Mesothelial cell of epicardium (in vitro differentiated cells): ENCODE measurements at regions not wholly inside any gene's neighbourhood (a gene's known extent, or its start where the extent isn't known, plus 50 kb on each side); places are given as distances from the start of the nearest gene placed in this dataset.

ENCODE experiments used
- DNase-seq, 2 experiments: peaks; one replicate each; pipeline ENCODE4 v3.0.0; 2021; ENCODE audit warnings: low spot score in 2 of 2; ENCODE audit not compliant: unreplicated experiment in 2 of 2
- H3K27ac Mint-ChIP-seq: 2 replicates; pipeline ENCODE4 v1.8.0; 2021; ENCODE audit warnings: mixed read lengths
- H3K27me3 Mint-ChIP-seq: 2 replicates; pipeline ENCODE4 v1.8.0; 2021; ENCODE audit warnings: low read depth, mixed read lengths
- H3K36me3 Mint-ChIP-seq: 2 replicates; pipeline ENCODE4 v1.8.0; 2021; ENCODE audit warnings: mixed read lengths
- H3K4me1 Mint-ChIP-seq: 2 replicates; pipeline ENCODE4 v1.8.0; 2021; ENCODE audit warnings: mixed read lengths
- H3K4me3 Mint-ChIP-seq: 2 replicates; pipeline ENCODE4 v1.8.0; 2021; ENCODE audit warnings: mild to moderate bottlenecking, moderate library complexity, mixed read lengths
- H3K9me3 Mint-ChIP-seq: 2 replicates; pipeline ENCODE4 v1.8.0; 2021; ENCODE audit warnings: mixed read lengths
- CTCF ChIP-seq: fragments of 200-600 bp; sonication (generic); IDR thresholded peaks from one replicate; pipeline ENCODE4 v1.5.0; 2021; ENCODE audit warnings: antibody characterized with exemption; ENCODE audit not compliant: unreplicated experiment

- Mint-ChIP-seq H3K36me3 (no peaks in the 10 kb centered on the region), H3K9me3 (peaks cover 4% of the 10 kb centered on the region)
- DNase-seq = peak in 1 of 2 experiments; percentile 4
These were observed 563.0 kb downstream of the TCERG1L start for GRCh38 chr10:130748409-130749057.

GRCh38 chr10:130749911-130750310 is 561.6 kb downstream of the TCERG1L start:
- TF ChIP-seq CTCF = no peak
- Mint-ChIP-seq H3K36me3 (no peaks in the 10 kb centered on the region), H3K9me3 (peaks cover 8% of the 10 kb centered on the region), H3K27ac (no peak overlapping the region), H3K4me3 (no peak overlapping the region), H3K27me3 (no peaks in the 10 kb centered on the region), H3K4me1 (peaks cover 16% of the 10 kb centered on the region)
- peak in 1 of 2 experiments; percentile 2 for DNase-seq

More at GRCh38 chr10:130748409-130749057, 563.0 kb downstream of the TCERG1L start:
- Mint-ChIP-seq H3K4me3 (no peak overlapping the region), H3K27me3 (peaks cover 7% of the 10 kb centered on the region), H3K4me1 (peaks cover 16% of the 10 kb centered on the region), H3K27ac (no peak overlapping the region)
- no peak for TF ChIP-seq CTCF

- H3K27ac Mint-ChIP-seq = no peak overlapping the region
- H3K9me3 Mint-ChIP-seq = peaks cover 13% of the 10 kb centered on the region
- H3K4me1 Mint-ChIP-seq = peaks cover 16% of the 10 kb centered on the region
- peak in 1 of 2 experiments; percentile 3 for DNase-seq
- no peaks in the 10 kb centered on the region for H3K27me3 Mint-ChIP-seq
- no peaks in the 10 kb centered on the region for H3K36me3 Mint-ChIP-seq
- no peak for TF ChIP-seq CTCF
- H3K4me3 Mint-ChIP-seq = no peak overlapping the region
These were observed 561.1 kb downstream of the TCERG1L start for GRCh38 chr10:130750441-130750840.

GRCh38 chr10:130751106-130751840 is 560.2 kb downstream of the TCERG1L start:
- no peaks in the 10 kb centered on the region for H3K36me3 Mint-ChIP-seq
- no peak overlapping the region for H3K27ac Mint-ChIP-seq
- peaks cover 17% of the 10 kb centered on the region for H3K9me3 Mint-ChIP-seq
- TF ChIP-seq CTCF = no peak
- H3K4me1 Mint-ChIP-seq = peaks cover 18% of the 10 kb centered on the region
- peak overlapping the region; percentile 8 for H3K4me3 Mint-ChIP-seq
- DNase-seq = peak in 1 of 2 experiments; percentile 18
- H3K27me3 Mint-ChIP-seq = no peaks in the 10 kb centered on the region

GRCh38 chr10:130751851-130752250 is 559.7 kb downstream of the TCERG1L start:
- no peak for TF ChIP-seq CTCF
- H3K27ac Mint-ChIP-seq = peak overlapping the region; percentile 35
- H3K4me3 Mint-ChIP-seq = peak overlapping the region; percentile 8
- H3K36me3 Mint-ChIP-seq = no peaks in the 10 kb centered on the region
- peak in 1 of 2 experiments; percentile 2 for DNase-seq
- peaks cover 17% of the 10 kb centered on the region for H3K9me3 Mint-ChIP-seq
- H3K27me3 Mint-ChIP-seq = no peaks in the 10 kb centered on the region
- H3K4me1 Mint-ChIP-seq = peaks cover 24% of the 10 kb centered on the region
